SJSA1 (cell line): ENCODE measurements at regions not wholly inside any gene's neighbourhood (a gene's known extent, or its start where the extent isn't known, plus 50 kb on each side); places are given as distances from the start of the nearest gene placed in this dataset.

Experiments
- DNase-seq, 2 experiments: peaks; one replicate each; pipeline ENCODE4 v3.0.0-alpha.2; 2015 to 2020; ENCODE audit warnings: low spot score in 2 of 2, low read depth in 1 of 2
- H3K27ac ChIP-seq: fragments of 250-450 bp; sonication (Bioruptor Pico); 2 replicates; pipeline ENCODE4 v1.5.1; 2020; ENCODE audit warnings: mild to moderate bottlenecking, moderate library complexity
- H3K27me3 ChIP-seq: fragments of 250-450 bp; sonication (Bioruptor Pico); replicated peaks from 2 replicates; pipeline ENCODE4 v1.5.1; 2020; ENCODE audit warnings: mild to moderate bottlenecking, moderate library complexity
- H3K36me3 ChIP-seq: fragments of 250-450 bp; sonication (Bioruptor Pico); 2 replicates; pipeline ENCODE4 v1.5.1; 2020; ENCODE audit warnings: mild to moderate bottlenecking
- H3K4me1 ChIP-seq: fragments of 250-450 bp; sonication (Bioruptor Pico); replicated peaks from 2 replicates; pipeline ENCODE4 v1.6.1; 2021; ENCODE audit warnings: mild to moderate bottlenecking
- H3K4me3 ChIP-seq: fragments of 250-450 bp; sonication (Bioruptor Pico); 2 replicates; pipeline ENCODE4 v1.5.1; 2020; ENCODE audit warnings: mild to moderate bottlenecking
- H3K9me3 ChIP-seq: fragments of 250-450 bp; sonication (Bioruptor Pico); replicated peaks from 2 replicates; pipeline ENCODE4 v1.5.1; 2020; ENCODE audit warnings: mild to moderate bottlenecking

DNA sequence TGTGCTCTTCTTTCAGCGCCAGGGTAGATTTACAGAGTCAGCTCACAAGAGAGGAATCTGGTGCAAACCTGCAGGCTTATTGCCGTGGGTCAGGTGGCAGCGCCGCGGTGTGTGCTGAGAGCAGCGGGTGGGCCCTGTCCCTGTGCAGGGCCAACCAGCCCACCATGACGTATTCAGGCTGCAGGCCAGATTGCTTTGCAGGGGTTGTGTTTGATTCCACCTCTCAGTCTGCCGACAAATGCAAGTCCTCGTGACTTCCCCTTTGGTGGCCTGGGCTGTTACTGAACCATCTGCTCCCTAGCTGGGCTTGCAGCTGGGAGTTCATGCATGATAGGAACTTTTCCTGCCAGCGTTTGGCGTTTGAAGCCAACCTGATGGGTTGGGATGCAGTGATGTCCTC is 66.7 kb upstream of the LEP start:
- no peak overlapping the region for H3K4me3 ChIP-seq
- peaks cover 21% of the 10 kb centered on the region for H3K27me3 ChIP-seq
- DNase-seq = peak in 1 of 2 experiments; percentile 26

DNA sequence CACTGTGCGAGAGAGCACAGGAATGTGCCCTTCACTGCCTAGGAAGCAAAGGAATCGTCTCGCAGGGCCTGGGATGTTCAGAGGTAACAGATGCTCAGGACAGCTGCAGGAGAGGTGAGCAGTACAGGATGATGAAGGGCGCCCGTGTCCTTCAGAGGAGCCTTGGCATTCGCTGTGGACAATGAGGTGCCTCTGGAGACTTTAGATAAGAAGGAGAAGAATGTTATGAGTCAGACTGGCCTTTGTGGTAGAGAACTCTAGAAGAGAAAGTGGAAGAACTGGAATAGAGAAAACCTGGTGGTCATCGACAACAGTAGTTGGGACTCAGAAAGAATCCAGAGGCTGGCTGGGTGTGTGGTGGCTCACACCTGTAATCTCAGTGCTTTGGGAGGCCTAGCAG is 64.4 kb upstream of the LEP start:
- Histone ChIP-seq H3K4me3 (no peak overlapping the region), H3K27ac (no peak overlapping the region), H3K27me3 (peaks cover 6% of the 10 kb centered on the region), H3K36me3 (no peaks in the 10 kb centered on the region), H3K9me3 (no peaks in the 10 kb centered on the region), H3K4me1 (no peaks in the 10 kb centered on the region)
- DNase-seq = peak in 1 of 2 experiments; percentile 27

More for the DNA sequence above, 66.7 kb upstream of the LEP start:
- H3K9me3 ChIP-seq = no peaks in the 10 kb centered on the region
- no peak overlapping the region for H3K27ac ChIP-seq
- H3K36me3 ChIP-seq = no peaks in the 10 kb centered on the region
- no peaks in the 10 kb centered on the region for H3K4me1 ChIP-seq

DNA sequence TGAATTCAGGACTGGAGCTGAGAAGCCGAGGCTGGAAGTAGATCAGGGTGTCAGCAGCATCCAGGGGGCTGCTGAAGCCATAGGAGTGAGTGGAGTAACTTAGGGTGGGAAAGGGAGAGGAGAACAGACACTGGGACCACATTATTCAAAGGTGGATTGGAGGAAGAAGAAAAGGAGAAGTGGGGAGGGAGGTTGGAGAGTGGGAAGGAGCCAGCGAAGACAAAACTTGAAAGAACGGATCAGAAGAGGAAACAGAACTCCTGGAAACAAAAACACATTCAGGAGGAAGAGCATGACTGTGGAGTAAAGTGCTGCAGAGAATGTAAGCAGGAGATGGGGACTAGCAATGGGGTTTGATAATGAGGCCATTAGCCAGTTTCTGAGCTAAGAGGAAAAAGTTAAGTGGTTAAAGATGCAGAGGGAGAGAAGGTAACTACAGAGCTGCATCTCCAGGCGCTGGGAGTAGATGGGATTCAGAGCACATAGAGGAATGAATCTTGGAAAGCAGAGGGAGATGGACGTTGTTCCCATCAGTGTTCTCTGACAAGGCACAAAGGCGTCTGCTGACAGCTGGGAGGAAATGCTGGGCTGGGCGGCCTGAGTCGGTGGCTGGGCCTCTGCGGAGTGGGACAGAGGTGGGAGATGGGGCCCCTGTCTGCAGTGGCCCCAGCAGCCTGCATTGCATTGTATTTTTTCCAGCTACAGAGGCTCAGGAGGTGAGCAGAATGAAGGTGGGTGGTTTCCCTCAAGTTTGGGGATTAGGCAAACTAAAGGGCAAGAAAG is 63.1 kb upstream of the LEP start:
- Histone ChIP-seq H3K9me3 (no peaks in the 10 kb centered on the region), H3K27ac (no peak overlapping the region), H3K4me3 (no peak overlapping the region), H3K27me3 (peaks cover 8% of the 10 kb centered on the region), H3K4me1 (no peaks in the 10 kb centered on the region), H3K36me3 (no peaks in the 10 kb centered on the region)
- DNase-seq = peak in 1 of 2 experiments; percentile 27

DNA sequence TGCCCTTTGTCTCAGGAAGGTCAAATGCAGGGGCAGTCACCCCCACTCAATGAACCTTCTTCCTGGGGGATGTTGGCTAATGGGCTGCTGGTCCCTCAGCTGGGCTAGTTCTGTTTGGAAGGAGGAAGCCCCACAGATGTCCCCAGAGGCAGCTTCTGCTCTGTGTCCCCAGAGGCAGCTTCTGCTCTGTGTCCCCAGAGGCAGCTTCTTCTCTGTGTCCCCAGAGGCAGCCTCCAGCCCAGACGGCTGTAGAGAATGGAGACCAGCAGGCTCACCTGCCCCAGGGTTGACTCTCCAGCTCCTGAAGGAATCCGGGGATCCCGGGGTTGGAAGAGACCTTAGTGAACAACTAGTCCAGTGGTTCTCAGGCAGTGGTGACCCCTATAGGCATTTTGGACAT is 62.5 kb upstream of the LEP start:
- no peak overlapping the region for H3K4me3 ChIP-seq
- no peaks in the 10 kb centered on the region for H3K9me3 ChIP-seq
- H3K27me3 ChIP-seq = peaks cover 12% of the 10 kb centered on the region
- H3K27ac ChIP-seq = no peak overlapping the region
- peak in 1 of 2 experiments; percentile 36 for DNase-seq
- H3K4me1 ChIP-seq = no peaks in the 10 kb centered on the region
- H3K36me3 ChIP-seq = no peaks in the 10 kb centered on the region

DNA sequence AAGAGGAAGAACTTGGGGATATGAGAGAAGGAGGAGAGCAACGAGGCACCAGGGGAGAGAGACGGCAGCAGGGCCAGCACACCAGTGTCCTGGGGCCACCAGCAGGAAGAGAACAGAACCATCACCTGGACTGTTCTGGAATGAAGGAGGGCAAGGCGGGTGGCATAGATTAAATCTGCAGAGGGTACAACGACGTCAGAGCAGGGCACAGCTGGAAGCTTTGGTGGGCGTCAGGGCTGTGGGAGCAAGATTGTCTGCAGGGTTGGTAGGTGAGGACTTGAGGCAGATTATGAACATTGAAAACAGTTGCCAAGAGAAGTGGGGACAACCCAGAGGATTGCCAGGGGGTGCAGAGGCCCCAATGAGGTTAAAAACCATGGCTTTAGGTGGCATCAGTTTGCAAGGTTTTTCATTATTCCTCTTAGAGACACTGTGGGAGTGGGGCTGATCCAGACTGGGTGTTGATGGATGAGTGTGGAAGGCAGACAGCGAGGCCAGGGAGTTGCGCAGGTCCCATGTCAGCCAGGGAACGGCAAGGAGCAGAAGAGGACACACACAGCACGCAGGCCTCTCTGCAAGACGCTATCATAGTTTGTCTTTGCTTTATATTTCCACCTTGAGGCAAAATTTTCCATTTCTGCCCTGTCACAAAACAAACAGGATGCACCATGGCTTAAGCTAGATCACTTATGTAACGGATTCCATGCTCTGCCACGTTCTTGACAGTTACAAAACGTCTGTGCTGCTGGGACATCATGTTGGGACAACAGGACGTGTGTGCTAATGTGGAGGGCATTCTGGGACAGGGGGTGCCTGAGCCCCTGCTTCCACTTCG is 52.5 kb upstream of the LEP start:
- Histone ChIP-seq H3K4me1 (no peaks in the 10 kb centered on the region), H3K9me3 (no peaks in the 10 kb centered on the region), H3K27me3 (peaks cover 28% of the 10 kb centered on the region), H3K27ac (no peak overlapping the region), H3K4me3 (no peak overlapping the region), H3K36me3 (no peaks in the 10 kb centered on the region)
- DNase-seq = peak in 1 of 2 experiments; percentile 30

DNA sequence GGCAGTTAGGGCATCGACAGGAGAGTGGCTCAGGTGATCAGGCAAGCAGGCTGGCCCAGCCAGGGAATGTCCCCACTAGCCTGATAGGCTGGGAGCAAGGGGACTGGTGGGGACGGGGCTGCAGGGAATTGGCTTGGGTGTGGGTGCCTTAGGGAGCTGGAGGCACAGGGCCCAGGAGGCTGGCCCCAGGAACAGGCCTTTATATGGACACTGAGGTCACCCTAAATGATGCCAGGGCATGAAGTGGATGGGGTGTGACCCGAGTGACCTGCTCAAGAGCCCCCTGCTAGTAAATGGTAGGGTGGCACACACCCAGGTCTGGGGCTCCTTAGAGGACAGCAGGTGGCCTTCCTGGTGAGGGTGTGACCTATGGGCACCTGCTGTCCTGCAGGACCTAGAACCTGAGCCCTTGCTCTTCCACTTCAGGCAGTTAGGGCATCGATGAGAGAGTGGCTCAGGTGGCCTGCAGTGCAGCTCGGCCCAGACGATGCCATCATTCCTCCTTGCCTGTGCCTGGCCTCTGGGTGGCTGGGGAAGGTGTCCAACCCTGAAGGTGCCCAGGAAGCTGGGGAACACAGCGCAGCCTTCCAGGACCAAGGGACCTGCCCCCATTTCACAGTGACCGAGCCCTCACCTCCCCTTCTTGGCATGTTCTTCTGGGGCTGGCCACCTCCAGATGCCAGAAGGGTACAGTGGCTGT is 51.7 kb upstream of the LEP start:
- Histone ChIP-seq H3K36me3 (no peaks in the 10 kb centered on the region), H3K27ac (no peak overlapping the region), H3K4me3 (no peak overlapping the region), H3K4me1 (no peaks in the 10 kb centered on the region), H3K27me3 (peaks cover 24% of the 10 kb centered on the region), H3K9me3 (peaks cover 3% of the 10 kb centered on the region; the same call in 1 of the 2 replicates)
- DNase-seq = peak in 1 of 2 experiments; percentile 31

DNA sequence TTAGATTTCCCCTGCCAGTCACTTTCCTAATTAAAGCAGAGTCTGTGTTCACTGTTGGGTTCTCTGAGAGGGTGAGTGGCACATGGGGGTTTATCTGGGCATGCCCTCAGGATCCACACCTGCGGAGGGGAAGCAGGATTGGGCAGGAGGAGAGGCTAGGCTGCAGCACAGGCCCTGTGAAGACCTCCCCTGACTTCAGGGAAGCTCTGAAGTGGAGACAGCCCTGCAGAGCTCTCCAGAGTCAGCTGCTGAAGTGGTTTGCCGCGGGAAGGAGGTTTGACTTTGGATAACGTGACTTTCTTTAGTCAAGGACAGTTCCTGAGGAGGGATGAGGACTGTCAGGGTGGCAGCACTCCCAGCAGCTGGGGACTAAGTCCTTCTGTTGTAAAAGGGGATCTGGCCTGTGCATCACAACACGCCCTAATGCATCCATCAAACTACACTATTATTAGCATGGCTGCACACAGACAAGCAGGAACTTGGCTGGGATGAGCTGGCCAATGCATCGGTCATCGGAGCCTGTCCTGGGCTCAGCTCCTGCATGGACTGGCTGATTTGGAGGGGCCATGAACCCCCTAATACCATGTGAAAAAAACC is 50.9 kb upstream of the LEP start:
- no peaks in the 10 kb centered on the region for H3K36me3 ChIP-seq
- H3K4me1 ChIP-seq = no peaks in the 10 kb centered on the region
- peaks cover 18% of the 10 kb centered on the region for H3K27me3 ChIP-seq
- H3K4me3 ChIP-seq = no peak overlapping the region
- H3K27ac ChIP-seq = no peak overlapping the region
- H3K9me3 ChIP-seq = peaks cover 9% of the 10 kb centered on the region
- DNase-seq = peak in 1 of 2 experiments; percentile 16

DNA sequence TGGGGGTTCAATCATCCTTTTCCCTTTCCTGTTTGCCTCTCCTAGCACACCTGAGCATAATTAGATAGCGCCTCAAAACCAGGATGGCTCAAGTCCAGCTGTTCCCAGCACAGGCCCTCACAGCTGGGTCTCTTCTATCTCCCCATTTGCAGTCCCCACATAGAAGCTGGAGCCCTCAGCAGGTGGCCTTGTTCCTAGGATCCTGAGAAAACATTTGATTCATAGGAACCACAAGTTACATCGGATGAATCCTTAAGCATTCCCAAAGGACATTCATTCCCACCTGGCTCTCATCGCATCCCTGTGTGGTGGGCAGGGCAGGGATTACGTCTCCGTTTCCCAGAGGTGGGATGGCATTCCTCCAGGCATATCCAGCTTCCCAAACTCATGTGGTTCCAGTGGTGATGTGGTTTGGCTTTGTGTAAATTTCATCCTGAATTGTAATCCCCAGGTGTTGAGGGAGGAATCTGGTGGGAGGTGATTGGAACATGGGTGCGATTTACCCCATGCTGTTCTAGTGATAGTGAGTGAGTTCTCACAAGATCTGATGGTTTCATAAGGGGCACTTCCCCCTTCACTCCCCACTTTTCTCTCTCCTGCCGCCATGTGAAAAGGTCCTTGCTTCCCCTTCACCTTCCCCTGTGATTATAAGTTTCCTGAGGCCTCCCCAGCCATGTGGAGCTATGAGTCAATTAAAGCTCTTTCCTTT is 49.8 kb upstream of the LEP start:
- peak in 1 of 2 experiments; percentile 27 for DNase-seq
- Histone ChIP-seq H3K27me3 (peaks cover 13% of the 10 kb centered on the region), H3K4me3 (no peak overlapping the region), H3K36me3 (no peaks in the 10 kb centered on the region), H3K27ac (no peak overlapping the region), H3K9me3 (peaks cover 11% of the 10 kb centered on the region), H3K4me1 (no peaks in the 10 kb centered on the region)
